HG03354 (cell line): ENCODE measurements at regions not wholly inside any gene's neighbourhood (a gene's known extent, or its start where the extent isn't known, plus 50 kb on each side); places are given as distances from the start of the nearest gene placed in this dataset.
"Not testable (repeated sequence)": the region's sequence is repeated elsewhere in the genome, so short reads cannot be mapped to it uniquely, and the experiment has no call there.

Source experiments
- ATAC-seq: cut with Tn5 transposase; IDR thresholded peaks from one replicate; pipeline ENCODE4 v1.9.1; 2021; ENCODE audit warnings: mild to moderate bottlenecking; ENCODE audit not compliant: unreplicated experiment, poor library complexity, severe bottlenecking

- no peak for ATAC-seq
These were observed 156.0 kb upstream of the FRG1 start for GRCh38 chr4:189784651-189785050.

- ATAC-seq = no peak
These were observed 155.4 kb upstream of the FRG1 start for GRCh38 chr4:189785257-189785656.

- ATAC-seq = no peak
These were observed 154.2 kb upstream of the FRG1 start for GRCh38 chr4:189786447-189786846.

- ATAC-seq = no peak
These were observed 153.2 kb upstream of the FRG1 start for GRCh38 chr4:189787216-189788031.

GRCh38 chr4:189792924-189793618 lies 147.6 kb upstream of the FRG1 start:
- peak; percentile 96 for ATAC-seq

GRCh38 chr4:189800545-189801088 lies 140.1 kb upstream of the FRG1 start:
- ATAC-seq = no peak

GRCh38 chr4:189802884-189803283 lies 137.8 kb upstream of the FRG1 start:
- ATAC-seq = no peak

- ATAC-seq = no peak
These were observed 135.8 kb upstream of the FRG1 start for GRCh38 chr4:189804894-189805293.

GRCh38 chr4:189806506-189806905 lies 134.2 kb upstream of the FRG1 start:
- ATAC-seq = no peak

GRCh38 chr4:189807031-189807430 lies 133.6 kb upstream of the FRG1 start:
- ATAC-seq = no peak

GRCh38 chr4:189809241-189809735 lies 131.4 kb upstream of the FRG1 start:
- no peak for ATAC-seq

- no peak for ATAC-seq
These were observed 130.8 kb upstream of the FRG1 start for GRCh38 chr4:189809839-189810238.

- not testable (repeated sequence) for ATAC-seq
These were observed 130.1 kb upstream of the FRG1 start for GRCh38 chr4:189810318-189811181.

- ATAC-seq = no peak
These were observed 125.1 kb upstream of the FRG1 start for GRCh38 chr4:189815404-189816192.

- ATAC-seq = no peak
These were observed 118.3 kb upstream of the FRG1 start for GRCh38 chr4:189822326-189822725.

GRCh38 chr4:189823591-189823990 lies 117.1 kb upstream of the FRG1 start:
- ATAC-seq = no peak

- ATAC-seq = no peak
These were observed 115.2 kb upstream of the FRG1 start for GRCh38 chr4:189825466-189825865.

GRCh38 chr4:189826657-189827056 lies 114.0 kb upstream of the FRG1 start:
- no peak for ATAC-seq

GRCh38 chr4:189828081-189828697 lies 112.5 kb upstream of the FRG1 start:
- ATAC-seq = no peak
